Body of pancreas (tissue), 4 donors: ENCODE measurements at regions not wholly inside any gene's neighbourhood (a gene's known extent, or its start where the extent isn't known, plus 50 kb on each side); places are given as distances from the start of the nearest gene placed in this dataset.

Source experiments
- ATAC-seq: fragments of 150-250 bp; one replicate; pipeline ENCODE4 v1.9.1; 2016
- DNase-seq, 4 donors: peaks; one replicate each; pipeline ENCODE4 v3.0.0-alpha.2; 2019
- H3K27ac ChIP-seq, 4 donors: fragments of 200-600 bp; sonication (generic); 1 replicate in 3 of 4; 2 replicates in 1 of 4; pipeline versions ENCODE4 v1.5.1 to v1.6.1; 2016 to 2019; ENCODE audit warnings: mild to moderate bottlenecking in 1 of 4, mixed read lengths in 1 of 4, moderate library complexity in 1 of 4
- H3K27me3 ChIP-seq, 2 donors: fragments of 200-600 bp; sonication (generic); one replicate each; pipeline ENCODE4 v1.6.0; 2016; ENCODE audit warnings: mild to moderate bottlenecking in 1 of 2
- H3K36me3 ChIP-seq, 2 donors: fragments of 200-600 bp; sonication (generic); replicated peaks in 1 of 2; 2 replicates each; pipeline ENCODE4 v1.5.1; 2016; ENCODE audit warnings: low read depth in 2 of 2; ENCODE audit not compliant: insufficient read depth in 1 of 2
- H3K4me1 ChIP-seq: fragments of 200-600 bp; sonication (generic); one replicate; pipeline ENCODE4 v1.6.0; 2016
- H3K4me3 ChIP-seq, 2 donors: fragments of 200-600 bp; sonication (generic); 1 replicate in 1 of 2; 2 replicates in 1 of 2; pipeline ENCODE4 v1.5.1; 2016 to 2019
- H3K9me3 ChIP-seq, 3 donors: fragments of 200-600 bp; sonication (generic); 1 replicate in 2 of 3; 2 replicates in 1 of 3; pipeline ENCODE4 v1.5.1; 2016
- POLR2A ChIP-seq, 3 donors: fragments of 450-650 bp; IDR thresholded peaks; one replicate each; pipeline ENCODE4 v1.6.1; 2016; ENCODE audit warnings: antibody characterized with exemption in 3 of 3, mild to moderate bottlenecking in 2 of 3
- WGBS, 2 donors: methylation state at CpG; one replicate each; pipeline ENCODE4 v1.1.5; 2017; 5-methylcytosine and 5-hydroxymethylcytosine counted together
- intact Hi-C: fragments of 100-400 bp; cut with DNase I; formaldehyde crosslinking; loops from one replicate; pipeline ENCODE4 v1.15.1; 2023
- TF ChIP-seq, protein P1 (sequence below), 7 experiments: fragments of 450-650 bp in 4 of 7; fragments of 200-600 bp in 3 of 7; sonication (generic) in 3 of 7; IDR thresholded peaks; one replicate each; pipeline ENCODE4 v1.5.1; 2016 to 2019; ENCODE audit warnings: antibody characterized with exemption in 7 of 7

DNA sequence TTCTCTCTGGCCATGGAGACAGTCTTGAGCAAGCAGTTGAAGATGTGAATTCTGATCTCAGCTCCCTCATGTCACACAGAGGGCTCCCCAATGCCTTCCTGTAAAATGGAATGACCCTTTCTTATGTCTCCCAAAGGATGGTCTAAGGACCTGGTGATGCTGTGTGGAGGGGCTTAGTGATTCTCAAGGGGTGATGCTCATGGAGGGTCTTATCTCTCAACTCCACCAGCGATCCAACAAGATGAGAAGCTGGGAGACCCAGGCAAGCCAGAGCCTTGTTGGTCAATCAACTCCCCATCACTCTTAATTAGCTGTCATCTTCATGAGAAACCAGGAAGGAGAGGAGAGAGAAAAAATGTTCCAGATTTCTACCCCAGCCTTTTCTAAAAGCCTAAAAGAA, 78.0 kb upstream of the SORCS3 start:
- no peaks in the 10 kb centered on the region for H3K4me1 ChIP-seq
- ATAC-seq (no peak), DNase-seq (no peak)
- intact Hi-C loops, result no loop called here
- H3K4me3 ChIP-seq, result no peak overlapping the region
- H3K27me3 ChIP-seq, result no peaks in the 10 kb centered on the region
- H3K27ac ChIP-seq, result no peak overlapping the region
- no peaks in the 10 kb centered on the region for H3K36me3 ChIP-seq
- TF ChIP-seq POLR2A (IDR thresholded peaks at IDR 0.05), result no peak
- TF ChIP-seq, protein P1, sequence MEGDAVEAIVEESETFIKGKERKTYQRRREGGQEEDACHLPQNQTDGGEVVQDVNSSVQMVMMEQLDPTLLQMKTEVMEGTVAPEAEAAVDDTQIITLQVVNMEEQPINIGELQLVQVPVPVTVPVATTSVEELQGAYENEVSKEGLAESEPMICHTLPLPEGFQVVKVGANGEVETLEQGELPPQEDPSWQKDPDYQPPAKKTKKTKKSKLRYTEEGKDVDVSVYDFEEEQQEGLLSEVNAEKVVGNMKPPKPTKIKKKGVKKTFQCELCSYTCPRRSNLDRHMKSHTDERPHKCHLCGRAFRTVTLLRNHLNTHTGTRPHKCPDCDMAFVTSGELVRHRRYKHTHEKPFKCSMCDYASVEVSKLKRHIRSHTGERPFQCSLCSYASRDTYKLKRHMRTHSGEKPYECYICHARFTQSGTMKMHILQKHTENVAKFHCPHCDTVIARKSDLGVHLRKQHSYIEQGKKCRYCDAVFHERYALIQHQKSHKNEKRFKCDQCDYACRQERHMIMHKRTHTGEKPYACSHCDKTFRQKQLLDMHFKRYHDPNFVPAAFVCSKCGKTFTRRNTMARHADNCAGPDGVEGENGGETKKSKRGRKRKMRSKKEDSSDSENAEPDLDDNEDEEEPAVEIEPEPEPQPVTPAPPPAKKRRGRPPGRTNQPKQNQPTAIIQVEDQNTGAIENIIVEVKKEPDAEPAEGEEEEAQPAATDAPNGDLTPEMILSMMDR (IDR thresholded peaks at IDR 0.05), result no peak
- no peaks in the 10 kb centered on the region for H3K9me3 ChIP-seq
- 79 to 83% methylated on average over 1 of the region's 1 CpG for WGBS, 2 donors

DNA sequence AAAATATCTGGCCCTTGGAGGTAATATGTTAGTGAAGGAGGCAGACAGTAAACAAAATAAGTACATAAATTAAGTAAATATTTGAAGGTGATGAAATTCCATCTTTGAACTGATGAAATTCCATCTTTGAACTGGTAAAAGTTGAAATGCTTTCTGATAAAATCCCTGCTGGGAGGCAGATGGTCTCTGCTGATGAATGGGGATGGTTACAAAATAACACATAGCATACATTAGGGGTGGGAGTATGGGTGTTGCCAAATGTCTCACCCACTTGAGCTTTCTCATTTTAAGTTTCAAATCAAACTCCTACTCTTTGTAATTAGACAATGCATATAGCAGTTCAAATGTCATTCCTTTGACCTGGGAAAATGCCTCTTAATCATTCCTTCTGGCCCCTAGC, 77.5 kb upstream of the SORCS3 start:
- no peak for TF ChIP-seq POLR2A (IDR thresholded peaks at IDR 0.05)
- TF ChIP-seq, protein P1 (IDR thresholded peaks at IDR 0.05), result no peak
- H3K4me1 ChIP-seq, result no peaks in the 10 kb centered on the region
- intact Hi-C loops, result no loop called here
- no peaks in the 10 kb centered on the region for H3K9me3 ChIP-seq
- no peaks in the 10 kb centered on the region for H3K27me3 ChIP-seq
- ATAC-seq, result no peak
- no peak overlapping the region for H3K4me3 ChIP-seq
- no peak overlapping the region for H3K27ac ChIP-seq
- DNase-seq, result no peak
- H3K36me3 ChIP-seq, result no peaks in the 10 kb centered on the region

DNA sequence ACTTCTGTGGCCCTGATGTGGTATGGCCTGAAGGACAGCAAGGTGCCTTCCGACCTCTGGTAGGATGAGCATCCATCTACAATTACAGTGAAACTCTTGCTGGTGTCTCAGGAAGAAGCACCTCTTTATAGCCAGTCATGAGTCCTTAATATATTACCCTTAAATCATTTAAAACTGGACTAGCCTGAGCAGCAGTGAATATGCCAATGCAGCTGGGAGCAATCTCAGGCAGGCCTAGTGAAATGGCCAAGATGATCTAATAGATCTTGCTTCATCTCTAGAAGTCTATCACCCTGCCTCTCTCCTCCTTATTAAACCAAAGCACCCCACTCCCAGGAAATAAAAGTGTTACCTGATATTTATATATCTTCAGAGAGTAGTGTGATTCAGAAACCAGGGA, 66.7 kb upstream of the SORCS3 start:
- Histone ChIP-seq H3K36me3 (no peaks in the 10 kb centered on the region), H3K4me3 (no peak overlapping the region), H3K27ac (no peak overlapping the region), H3K4me1 (no peaks in the 10 kb centered on the region), H3K9me3 (peaks cover 0 to 12% (median 0%) of the 10 kb centered on the region in 3 donors), H3K27me3 (no peaks in the 10 kb centered on the region)
- DNase-seq (no peak), ATAC-seq (no peak)
- intact Hi-C loops, result no loop called here
- whole genome bisulfite sequencing, 2 donors, result 69 to 80% methylated on average over 1 of the region's 1 CpG
- no peak for TF ChIP-seq POLR2A (IDR thresholded peaks at IDR 0.05)
- TF ChIP-seq, protein P1 (IDR thresholded peaks at IDR 0.05), result no peak

DNA sequence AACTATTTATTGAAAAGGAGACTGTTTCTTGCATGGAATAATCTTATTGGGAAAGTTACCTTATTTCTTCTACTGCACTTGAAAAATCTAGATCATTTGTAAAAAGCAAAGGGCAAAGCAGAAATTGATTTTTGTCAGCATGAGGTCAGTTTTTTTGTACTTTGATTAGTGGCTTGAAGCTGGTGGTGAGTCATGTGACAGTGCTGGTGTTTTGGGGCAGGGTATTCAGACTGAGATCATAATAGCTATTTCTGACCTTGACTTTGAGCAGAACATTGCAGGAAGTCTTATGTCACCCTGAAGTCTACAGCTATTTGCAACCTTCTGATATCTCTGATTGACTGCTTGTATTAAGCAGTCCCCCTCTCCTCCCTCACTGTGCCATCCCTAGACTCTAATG, 66.3 kb upstream of the SORCS3 start:
- H3K4me3 ChIP-seq, result no peak overlapping the region
- H3K9me3 ChIP-seq, result peaks cover 0 to 8% (median 0%) of the 10 kb centered on the region in 3 donors
- intact Hi-C loops, result no loop called here
- no peak for ATAC-seq
- DNase-seq, result no peak
- no peaks in the 10 kb centered on the region for H3K27me3 ChIP-seq
- no peaks in the 10 kb centered on the region for H3K36me3 ChIP-seq
- no peak for TF ChIP-seq POLR2A (IDR thresholded peaks at IDR 0.05)
- TF ChIP-seq, protein P1 (IDR thresholded peaks at IDR 0.05), result no peak
- no peaks in the 10 kb centered on the region for H3K4me1 ChIP-seq
- no peak overlapping the region for H3K27ac ChIP-seq

DNA sequence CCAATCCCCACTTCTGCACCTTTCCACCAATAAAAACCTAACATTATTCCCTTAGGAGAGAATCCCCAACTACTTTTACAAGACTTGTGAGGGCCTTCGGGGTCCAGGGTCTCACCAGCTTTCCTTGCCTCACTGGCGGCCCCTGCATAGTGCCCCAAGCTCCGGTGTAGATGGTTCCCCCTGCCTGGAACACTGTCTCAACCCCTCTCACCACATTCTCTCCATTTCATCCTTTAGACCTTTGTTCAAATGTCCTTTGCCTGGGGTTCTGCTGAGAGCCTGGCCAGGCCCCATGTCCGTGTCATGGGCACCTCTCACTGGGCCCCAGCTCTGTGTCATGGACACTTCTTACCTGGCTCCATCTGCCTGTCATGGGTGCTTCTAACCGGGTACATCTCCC, 64.5 kb upstream of the SORCS3 start:
- Histone ChIP-seq H3K27ac (no peak overlapping the region), H3K4me1 (no peaks in the 10 kb centered on the region), H3K4me3 (no peak overlapping the region), H3K9me3 (no peaks in the 10 kb centered on the region), H3K27me3 (no peaks in the 10 kb centered on the region), H3K36me3 (no peaks in the 10 kb centered on the region)
- TF ChIP-seq, protein P1 (IDR thresholded peaks at IDR 0.05), result no peak
- no peak for TF ChIP-seq POLR2A (IDR thresholded peaks at IDR 0.05)
- intact Hi-C loops, result no loop called here
- no peak for DNase-seq
- no peak for ATAC-seq
- 77 to 78% methylated on average over 5 of the region's 5 CpGs for WGBS, 2 donors
